ENCODE measurements at regions not wholly inside any gene's neighbourhood (a gene's known extent, or its start where the extent isn't known, plus 50 kb on each side); places are given as distances from the start of the nearest gene placed in this dataset.

DNA sequence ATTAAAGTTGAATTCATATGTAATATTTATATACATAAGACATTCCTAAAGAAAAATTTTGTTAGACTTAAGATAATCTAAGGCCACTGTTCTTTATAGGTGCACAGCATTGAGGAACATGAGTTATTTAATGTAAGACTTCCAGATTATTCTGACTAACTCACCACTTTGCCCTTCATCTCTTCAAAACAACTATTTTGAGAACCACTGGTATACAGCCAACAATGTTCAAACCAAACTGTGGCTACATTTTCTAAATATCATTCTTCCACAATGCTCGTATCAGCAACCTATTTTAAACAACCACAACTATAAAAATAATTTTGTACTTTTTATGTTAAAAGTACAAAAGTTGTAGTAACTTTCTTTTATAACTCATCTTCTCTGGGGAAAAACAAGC is 199.8 kb upstream of the ALCAM start:
- TF ChIP-seq, protein P1, sequence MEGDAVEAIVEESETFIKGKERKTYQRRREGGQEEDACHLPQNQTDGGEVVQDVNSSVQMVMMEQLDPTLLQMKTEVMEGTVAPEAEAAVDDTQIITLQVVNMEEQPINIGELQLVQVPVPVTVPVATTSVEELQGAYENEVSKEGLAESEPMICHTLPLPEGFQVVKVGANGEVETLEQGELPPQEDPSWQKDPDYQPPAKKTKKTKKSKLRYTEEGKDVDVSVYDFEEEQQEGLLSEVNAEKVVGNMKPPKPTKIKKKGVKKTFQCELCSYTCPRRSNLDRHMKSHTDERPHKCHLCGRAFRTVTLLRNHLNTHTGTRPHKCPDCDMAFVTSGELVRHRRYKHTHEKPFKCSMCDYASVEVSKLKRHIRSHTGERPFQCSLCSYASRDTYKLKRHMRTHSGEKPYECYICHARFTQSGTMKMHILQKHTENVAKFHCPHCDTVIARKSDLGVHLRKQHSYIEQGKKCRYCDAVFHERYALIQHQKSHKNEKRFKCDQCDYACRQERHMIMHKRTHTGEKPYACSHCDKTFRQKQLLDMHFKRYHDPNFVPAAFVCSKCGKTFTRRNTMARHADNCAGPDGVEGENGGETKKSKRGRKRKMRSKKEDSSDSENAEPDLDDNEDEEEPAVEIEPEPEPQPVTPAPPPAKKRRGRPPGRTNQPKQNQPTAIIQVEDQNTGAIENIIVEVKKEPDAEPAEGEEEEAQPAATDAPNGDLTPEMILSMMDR (IDR thresholded peaks at IDR 0.05; ENCODE audit: borderline replicate concordance, extremely low read depth, low read length, poor library complexity, severe bottlenecking): no peak
- TF ChIP-seq EZH2 (IDR thresholded peaks at IDR 0.05; ENCODE audit: borderline replicate concordance, low read depth, low read length, severe bottlenecking): no peak
